Activated CD8-positive, alpha-beta memory T cell treated with anti-CD3 and anti-CD28 coated beads, Interleukin-2, amount 50 U/mL, for 4 hours (primary cell): ENCODE measurements at regions not wholly inside any gene's neighbourhood (a gene's known extent, or its start where the extent isn't known, plus 50 kb on each side); places are given as distances from the start of the nearest gene placed in this dataset.
"Not testable (repeated sequence)": the region's sequence is repeated elsewhere in the genome, so short reads cannot be mapped to it uniquely, and the experiment has no call there.

Experiments used
- DNase-seq: peaks from one replicate; pipeline ENCODE4 v3.0.0-alpha.2; 2020

GRCh38 chr10:2410049-2410448 is 657.3 kb upstream of the PFKP start:
- DNase-seq: no peak

GRCh38 chr10:2401459-2401858 is 664.1 kb upstream of the ADARB2 start:
- DNase-seq: no peak

GRCh38 chr10:2399482-2399881 is 662.2 kb upstream of the ADARB2 start:
- DNase-seq: no peak

- no peak for DNase-seq
Observed at GRCh38 chr10:2392145-2392812, 655.0 kb upstream of the ADARB2 start.

GRCh38 chr10:2387672-2388071 is 650.3 kb upstream of the ADARB2 start:
- DNase-seq: no peak

- no peak for DNase-seq
Observed at GRCh38 chr10:2387261-2387660, 649.9 kb upstream of the ADARB2 start.

GRCh38 chr10:2380218-2380617 is 642.9 kb upstream of the ADARB2 start:
- DNase-seq: no peak

GRCh38 chr10:2367083-2367482 is 629.8 kb upstream of the ADARB2 start:
- DNase-seq: no peak

GRCh38 chr10:2366264-2366931 is 629.1 kb upstream of the ADARB2 start:
- DNase-seq: no peak

GRCh38 chr10:2362331-2362730 is 625.0 kb upstream of the ADARB2 start:
- DNase-seq: no peak

- no peak for DNase-seq
Observed at GRCh38 chr10:2358586-2358985, 621.3 kb upstream of the ADARB2 start.

- no peak for DNase-seq
Observed at GRCh38 chr10:2356670-2357069, 619.3 kb upstream of the ADARB2 start.

GRCh38 chr10:2351566-2351965 is 614.2 kb upstream of the ADARB2 start:
- no peak for DNase-seq

GRCh38 chr10:2342206-2342605 is 604.9 kb upstream of the ADARB2 start:
- no peak for DNase-seq

GRCh38 chr10:2340831-2341647 is 603.7 kb upstream of the ADARB2 start:
- no peak for DNase-seq

GRCh38 chr10:2335626-2336025 is 598.3 kb upstream of the ADARB2 start:
- DNase-seq: no peak

- DNase-seq: no peak
Observed at GRCh38 chr10:2334575-2334974, 597.2 kb upstream of the ADARB2 start.

- DNase-seq: no peak
Observed at GRCh38 chr10:2329082-2329481, 591.8 kb upstream of the ADARB2 start.

GRCh38 chr10:2326411-2326810 is 589.1 kb upstream of the ADARB2 start:
- DNase-seq: no peak

GRCh38 chr10:2315045-2315485 is 577.7 kb upstream of the ADARB2 start:
- not testable (repeated sequence) for DNase-seq

- no peak for DNase-seq
Observed at GRCh38 chr10:2306081-2306480, 568.8 kb upstream of the ADARB2 start.

- no peak for DNase-seq
Observed at GRCh38 chr10:2303169-2303568, 565.8 kb upstream of the ADARB2 start.

- DNase-seq: no peak
Observed at GRCh38 chr10:2301227-2301626, 563.9 kb upstream of the ADARB2 start.

GRCh38 chr10:2300231-2300630 is 562.9 kb upstream of the ADARB2 start:
- DNase-seq: no peak
